Mesodermal cell (in vitro differentiated cells): ENCODE measurements at regions not wholly inside any gene's neighbourhood (a gene's known extent, or its start where the extent isn't known, plus 50 kb on each side); places are given as distances from the start of the nearest gene placed in this dataset.
A peak's percentile ranks its signal among the peaks of the same experiment; 100 is the strongest.

Source experiments
- H3K27ac ChIP-seq: 2 replicates; pipeline ENCODE4 v1.7.0; 2013; ENCODE audit warnings: mild to moderate bottlenecking, low read depth, low read length, moderate library complexity; ENCODE audit not compliant: severe bottlenecking
- H3K36me3 ChIP-seq: 2 replicates; pipeline ENCODE4 v1.7.1; 2013; ENCODE audit warnings: mild to moderate bottlenecking, low read length, moderate library complexity; ENCODE audit not compliant: control insufficient read depth, insufficient read depth
- H3K4me1 ChIP-seq: one replicate; pipeline ENCODE4 v1.7.1; 2013; ENCODE audit warnings: mild to moderate bottlenecking, low read length; ENCODE audit not compliant: insufficient read depth, control insufficient read depth, poor library complexity, severe bottlenecking
- H3K4me3 ChIP-seq: 2 replicates; pipeline ENCODE4 v1.7.0; 2013; ENCODE audit warnings: low read length, control low read depth, mild to moderate bottlenecking; ENCODE audit not compliant: insufficient read depth, poor library complexity, severe bottlenecking; ENCODE audit errors: extremely low read depth
- H3K9me3 ChIP-seq: 2 replicates; pipeline ENCODE4 v1.7.1; 2013; ENCODE audit warnings: mild to moderate bottlenecking, low read length, moderate library complexity; ENCODE audit not compliant: control insufficient read depth
- WGBS, 2 experiments: methylation state at CpG; one replicate each; pipeline ENCODE4 v1.1.5; 2013; ENCODE audit warnings: missing lambda C conversion rate in 2 of 2; ENCODE audit not compliant: insufficient coverage in 2 of 2; 5-methylcytosine and 5-hydroxymethylcytosine counted together

DNA sequence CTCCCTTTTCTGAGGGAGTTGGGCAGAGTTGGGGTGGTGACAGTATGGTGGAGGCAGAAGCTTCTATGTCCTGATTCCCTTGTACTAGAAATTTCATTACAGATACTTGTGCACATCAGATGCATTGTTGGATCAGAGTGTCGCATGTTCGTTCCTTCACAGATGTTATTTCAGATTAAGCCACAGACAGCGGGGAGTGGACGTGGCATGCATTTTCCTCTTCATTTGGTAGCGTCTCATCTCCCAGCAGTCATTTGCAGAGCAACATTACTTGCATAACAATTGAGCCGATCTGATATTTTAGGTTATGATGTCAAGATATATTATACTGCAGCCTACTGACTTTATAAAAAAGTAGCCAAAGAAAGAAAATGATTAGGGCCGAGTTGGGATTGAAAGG lies 261.6 kb upstream of the SASH1 start:
- H3K4me3 ChIP-seq = no peak overlapping the region

DNA sequence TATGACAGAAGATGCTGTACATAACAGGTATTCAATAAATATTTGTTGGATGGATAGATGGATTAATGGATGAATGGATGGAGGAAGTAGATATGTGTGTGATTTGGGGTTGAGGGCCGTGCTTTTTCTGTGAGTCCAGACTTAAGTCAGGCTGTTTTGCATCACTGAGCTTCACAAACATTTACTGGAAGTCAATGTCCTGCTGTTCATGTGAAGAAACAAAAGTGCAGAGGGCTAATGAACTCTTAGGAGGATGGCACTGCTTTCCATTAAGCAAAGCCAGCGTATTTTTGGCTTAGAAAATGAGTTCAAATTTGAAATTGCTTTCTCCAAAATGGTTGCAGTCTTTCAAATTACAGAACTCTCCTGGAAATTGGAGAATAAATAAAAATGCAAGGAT lies 260.6 kb upstream of the SASH1 start:
- no peak overlapping the region for H3K4me3 ChIP-seq
- no peaks in the 10 kb centered on the region for H3K36me3 ChIP-seq
- 38 to 67% methylated on average over 1 to 2 of the region's 2 CpGs for WGBS, 2 experiments
- H3K9me3 ChIP-seq = no peaks in the 10 kb centered on the region
- H3K4me1 ChIP-seq = no peaks in the 10 kb centered on the region
- H3K27ac ChIP-seq = no peak overlapping the region

More for the DNA sequence above, 261.6 kb upstream of the SASH1 start:
- H3K27ac ChIP-seq = no peak overlapping the region
- no peaks in the 10 kb centered on the region for H3K36me3 ChIP-seq
- H3K9me3 ChIP-seq = no peaks in the 10 kb centered on the region
- no peaks in the 10 kb centered on the region for H3K4me1 ChIP-seq
- 84 to 96% methylated on average over 5 to 6 of the region's 7 CpGs for WGBS, 2 experiments

DNA sequence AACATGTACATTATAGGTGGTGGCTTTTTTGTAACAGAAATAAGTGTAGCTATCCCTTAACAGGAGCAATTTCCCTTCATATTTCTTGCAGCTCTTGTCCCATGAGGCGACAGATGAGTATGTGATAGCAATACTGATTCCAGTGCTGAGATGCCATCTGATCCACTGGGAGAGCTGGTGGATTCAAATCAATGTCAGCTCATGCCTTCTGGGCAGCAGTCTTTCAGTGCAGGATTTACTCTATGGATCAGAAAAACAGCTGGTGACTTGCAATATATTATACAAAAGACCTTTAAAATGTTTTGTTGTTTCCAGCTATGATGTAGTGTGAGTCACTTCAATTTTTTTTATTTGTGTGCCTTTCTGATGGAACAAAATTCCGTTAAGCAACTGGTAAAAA lies 259.9 kb upstream of the SASH1 start:
- no peak overlapping the region for H3K27ac ChIP-seq
- 83 to 94% methylated on average over 1 to 2 of the region's 2 CpGs for WGBS, 2 experiments
- H3K4me3 ChIP-seq = no peak overlapping the region
- no peaks in the 10 kb centered on the region for H3K4me1 ChIP-seq
- no peaks in the 10 kb centered on the region for H3K9me3 ChIP-seq
- H3K36me3 ChIP-seq = no peaks in the 10 kb centered on the region

DNA sequence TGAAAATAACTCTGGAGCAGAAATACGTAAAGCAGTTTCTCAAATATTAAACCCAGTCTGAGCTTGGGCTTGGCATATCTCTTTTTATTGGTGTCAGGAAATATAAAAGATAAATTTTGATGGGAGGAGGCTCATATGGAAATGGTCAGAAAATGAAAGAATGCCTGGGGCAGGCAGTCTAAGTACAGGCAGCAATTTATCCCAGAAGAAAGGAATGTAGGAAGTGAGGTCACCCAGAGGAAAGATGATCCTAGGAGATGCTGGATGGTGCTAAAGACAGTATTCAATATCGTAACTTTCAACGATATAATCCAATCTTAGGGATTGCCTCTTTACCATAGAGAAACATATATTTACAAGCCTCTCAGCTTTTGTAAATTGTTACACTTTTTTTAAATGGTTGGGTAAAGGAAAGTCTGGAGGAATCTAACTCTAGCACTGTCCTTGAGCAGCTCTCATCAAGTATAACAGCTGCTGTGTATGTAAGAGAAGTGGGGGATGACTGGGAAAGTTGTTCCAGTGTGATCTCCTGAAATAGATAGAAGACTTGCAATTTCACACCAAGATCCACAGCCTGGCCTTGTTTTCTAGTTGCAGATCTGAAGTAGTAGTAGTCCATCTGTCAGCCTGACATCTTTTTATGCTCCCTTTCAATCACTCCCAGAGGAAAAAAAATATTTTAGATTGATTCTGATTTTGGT lies 256.9 kb upstream of the SASH1 start:
- Histone ChIP-seq H3K4me3 (no peak overlapping the region), H3K36me3 (no peaks in the 10 kb centered on the region), H3K27ac (peak overlapping the region; percentile 25), H3K4me1 (no peaks in the 10 kb centered on the region), H3K9me3 (peaks cover 9% of the 10 kb centered on the region)
- 100% methylated on average over 1 of the region's 3 CpGs; no CpG with 5 or more reads in 1 of the 2 experiments for WGBS, 2 experiments

DNA sequence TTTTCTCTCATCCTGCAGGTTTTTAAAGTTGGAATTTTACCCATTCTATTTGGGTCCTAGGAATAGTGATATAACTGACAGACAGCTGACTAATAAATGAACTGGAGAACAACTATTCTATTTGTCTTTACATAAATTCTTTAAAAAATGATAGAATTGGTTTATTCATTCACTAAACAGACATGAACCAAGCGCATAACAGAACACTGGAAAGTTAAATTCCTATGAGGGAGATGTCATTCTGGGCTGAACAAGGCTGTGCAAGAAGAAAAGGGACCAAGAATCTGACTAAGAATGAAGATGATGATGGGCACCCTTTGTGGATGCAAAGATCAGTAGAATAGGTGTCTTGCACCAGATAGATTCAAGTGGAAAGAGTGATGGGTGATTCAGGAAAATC lies 256.3 kb upstream of the SASH1 start:
- Histone ChIP-seq H3K9me3 (peaks cover 15% of the 10 kb centered on the region), H3K4me3 (no peak overlapping the region), H3K4me1 (no peaks in the 10 kb centered on the region), H3K36me3 (no peaks in the 10 kb centered on the region), H3K27ac (no peak overlapping the region)
- no CpG with 5 or more reads among the region's 1 CpG for WGBS, 2 experiments

DNA sequence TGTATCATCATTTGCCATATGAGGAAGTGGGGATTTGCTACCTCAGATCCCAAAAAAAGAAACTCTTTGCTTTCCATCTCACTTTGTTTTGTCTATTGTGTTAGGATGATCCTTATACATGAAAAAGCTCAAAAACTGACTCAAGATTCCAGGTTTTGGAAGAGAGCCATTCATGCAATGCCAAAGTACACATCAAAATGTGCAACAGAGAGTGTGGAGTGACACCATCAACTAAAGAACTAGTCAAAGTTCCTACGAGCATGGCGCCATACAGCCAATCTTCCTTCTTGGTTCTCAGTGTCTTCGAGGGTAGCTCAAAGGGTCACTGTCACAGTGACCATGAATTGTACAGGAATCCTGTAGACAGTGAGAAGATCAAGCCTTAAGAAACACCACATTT lies 255.8 kb upstream of the SASH1 start:
- 100% methylated on average over 1 to 2 of the region's 3 CpGs for WGBS, 2 experiments
- no peak overlapping the region for H3K27ac ChIP-seq
- H3K36me3 ChIP-seq = no peaks in the 10 kb centered on the region
- H3K4me1 ChIP-seq = no peaks in the 10 kb centered on the region
- no peak overlapping the region for H3K4me3 ChIP-seq
- H3K9me3 ChIP-seq = peaks cover 15% of the 10 kb centered on the region

DNA sequence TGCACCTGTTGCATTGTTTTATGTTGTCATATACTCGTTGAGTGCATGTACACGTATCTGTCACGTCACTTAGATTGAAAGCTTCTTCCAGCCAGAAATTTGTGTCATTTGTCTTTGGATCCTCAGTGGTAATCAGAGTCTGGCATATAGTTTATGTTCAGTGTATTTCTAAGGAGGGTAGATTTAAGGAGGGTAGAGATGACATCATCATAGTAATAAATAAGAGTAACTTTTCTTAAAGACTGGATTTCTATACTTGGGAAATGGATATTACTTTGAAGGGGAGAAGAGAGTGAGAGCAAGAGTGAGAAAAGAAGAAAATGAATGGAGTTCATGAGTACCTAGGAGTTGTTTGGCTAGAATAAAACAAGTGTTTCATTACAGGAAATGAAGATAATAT lies 255.0 kb upstream of the SASH1 start:
- H3K9me3 ChIP-seq = peaks cover 15% of the 10 kb centered on the region
- no peak overlapping the region for H3K27ac ChIP-seq
- H3K4me3 ChIP-seq = no peak overlapping the region
- no peaks in the 10 kb centered on the region for H3K4me1 ChIP-seq
- H3K36me3 ChIP-seq = no peaks in the 10 kb centered on the region
- WGBS, 2 experiments = 79 to 100% methylated on average over 2 to 3 of the region's 3 CpGs

DNA sequence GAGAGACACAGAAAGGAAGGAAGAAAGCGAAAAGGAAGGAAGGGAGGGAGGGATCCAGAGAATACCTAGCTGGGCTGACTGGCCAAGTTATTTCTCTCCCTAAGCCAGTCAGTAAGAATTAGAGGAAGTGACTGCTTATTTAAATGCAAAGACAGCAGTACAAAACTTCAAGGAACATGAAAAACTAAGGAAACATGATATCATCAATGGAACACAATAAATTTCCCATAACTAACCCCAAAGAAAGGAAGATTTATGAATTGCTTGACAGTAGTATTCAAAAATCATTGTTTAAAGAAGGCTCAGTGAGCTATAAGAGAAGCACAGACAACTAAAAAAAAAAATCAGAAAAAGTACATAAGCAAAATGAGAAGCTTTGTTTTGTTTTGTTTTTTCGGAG lies 252.3 kb upstream of the SASH1 start:
- 92 to 100% methylated on average over 1 to 2 of the region's 2 CpGs for WGBS, 2 experiments
- H3K4me1 ChIP-seq = no peaks in the 10 kb centered on the region
- H3K9me3 ChIP-seq = peaks cover 15% of the 10 kb centered on the region

DNA sequence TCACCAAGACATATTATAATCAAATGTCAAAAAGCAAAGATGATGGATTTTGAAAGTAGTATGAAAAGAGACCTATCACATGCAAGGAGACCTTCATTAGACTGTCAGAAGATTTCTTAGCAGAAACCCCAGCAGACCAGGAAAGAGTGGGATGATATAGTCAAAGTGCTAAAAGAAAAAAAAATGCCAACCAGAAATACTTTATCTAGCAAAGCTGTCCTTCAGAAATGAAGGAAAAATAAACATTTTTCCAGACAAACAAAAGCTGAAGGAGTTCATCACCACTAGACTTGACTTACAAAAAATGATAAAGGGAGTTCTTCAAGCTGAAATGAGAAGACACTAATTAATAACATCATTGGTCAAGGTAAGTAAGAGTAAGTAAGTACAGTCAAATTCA lies 251.2 kb upstream of the SASH1 start:
- Histone ChIP-seq H3K27ac (no peak overlapping the region), H3K36me3 (no peaks in the 10 kb centered on the region), H3K4me3 (no peak overlapping the region), H3K4me1 (no peaks in the 10 kb centered on the region), H3K9me3 (peaks cover 15% of the 10 kb centered on the region)

More for the DNA sequence above, 252.3 kb upstream of the SASH1 start:
- no peak overlapping the region for H3K4me3 ChIP-seq
- H3K27ac ChIP-seq = no peak overlapping the region
- H3K36me3 ChIP-seq = no peaks in the 10 kb centered on the region

DNA sequence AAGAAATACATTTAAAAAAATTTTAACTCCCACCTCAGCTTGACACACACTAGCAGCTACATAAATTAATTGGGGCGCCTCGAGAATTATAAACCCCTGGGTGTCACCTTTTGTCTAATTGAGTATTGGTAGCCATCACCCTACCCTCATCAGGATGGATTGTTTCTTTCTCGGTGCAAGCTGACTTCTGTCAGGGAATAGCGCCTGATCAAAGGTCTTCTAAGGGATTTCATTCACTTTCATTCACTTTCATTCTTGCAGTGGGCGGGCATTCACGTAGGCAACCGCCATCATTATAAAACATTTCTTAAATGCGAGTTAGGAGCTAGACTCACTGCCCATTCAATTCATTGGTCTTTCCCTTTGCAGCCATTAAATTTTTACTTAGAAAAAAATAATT lies 239.2 kb upstream of the SASH1 start:
- H3K9me3 ChIP-seq = no peaks in the 10 kb centered on the region
- no peak overlapping the region for H3K4me3 ChIP-seq
- no peak overlapping the region for H3K27ac ChIP-seq
- peaks cover 22% of the 10 kb centered on the region for H3K4me1 ChIP-seq
- WGBS, 2 experiments = 75 to 94% methylated on average over 4 to 8 of the region's 8 CpGs
- no peaks in the 10 kb centered on the region for H3K36me3 ChIP-seq

DNA sequence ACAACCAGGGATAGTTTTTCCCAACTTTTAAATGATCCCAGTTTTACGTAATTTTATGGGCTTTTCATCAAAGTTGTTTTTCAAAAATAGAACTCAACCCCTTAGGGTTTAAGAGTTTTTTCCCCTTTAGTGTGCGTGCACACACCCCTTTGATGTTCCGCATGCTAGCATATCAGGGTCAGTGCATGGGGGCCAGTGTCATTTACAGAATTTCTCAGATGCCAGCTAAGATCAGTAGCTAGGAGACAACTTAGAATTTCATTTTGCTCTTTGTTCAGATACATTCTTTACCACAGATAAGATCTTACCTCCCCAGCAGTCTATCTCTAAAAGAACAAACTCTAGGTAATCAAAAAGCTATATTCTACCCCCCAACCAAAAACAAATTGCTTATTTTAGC lies 238.5 kb upstream of the SASH1 start:
- WGBS, 2 experiments = 60 to 78% methylated on average over 2 of the region's 3 CpGs
- H3K9me3 ChIP-seq = no peaks in the 10 kb centered on the region
- H3K4me3 ChIP-seq = no peak overlapping the region
- H3K36me3 ChIP-seq = no peaks in the 10 kb centered on the region
- peaks cover 22% of the 10 kb centered on the region for H3K4me1 ChIP-seq
- peak overlapping the region; percentile 43 for H3K27ac ChIP-seq
